ENCODE measurements at regions not wholly inside any gene's neighbourhood (a gene's known extent, or its start where the extent isn't known, plus 50 kb on each side); places are given as distances from the start of the nearest gene placed in this dataset.

GRCh38 chr1:200495901-200496300 lies 86.1 kb upstream of the ZNF281 start:
- TF ChIP-seq POLR2A (IDR thresholded peaks at IDR 0.05): no peak
- TF ChIP-seq CTCF (IDR thresholded peaks at IDR 0.05): no peak

Data from esophagus squamous epithelium (tissue), 4 donors.